Neural progenitor cell (in vitro differentiated cells): ENCODE measurements at regions not wholly inside any gene's neighbourhood (a gene's known extent, or its start where the extent isn't known, plus 50 kb on each side); places are given as distances from the start of the nearest gene placed in this dataset.

Experiments
- DNase-seq: peaks from one replicate; pipeline ENCODE4 v3.0.0-alpha.2; 2016; ENCODE audit warnings: low spot score
- H2AFZ ChIP-seq: fragments of 200-600 bp; sonication (generic); replicated peaks from 2 replicates; pipeline ENCODE4 v1.6.1; 2016; ENCODE audit warnings: antibody characterized with exemption
- H3F3A ChIP-seq: fragments of 200-600 bp; sonication (generic); 2 replicates; pipeline ENCODE4 v1.6.1; 2016; ENCODE audit warnings: antibody characterized with exemption, low read depth
- H3K27ac ChIP-seq: fragments of 200-600 bp; sonication (generic); 2 replicates; pipeline ENCODE4 v1.5.1; 2016; ENCODE audit warnings: mild to moderate bottlenecking
- H3K27me3 ChIP-seq: fragments of 200-600 bp; sonication (generic); 2 replicates; pipeline ENCODE4 v1.6.1; 2016; ENCODE audit warnings: mild to moderate bottlenecking, moderate library complexity
- H3K36me3 ChIP-seq: fragments of 200-600 bp; sonication (generic); 2 replicates; pipeline ENCODE4 v1.5.1; 2016
- H3K4me1 ChIP-seq: fragments of 200-600 bp; sonication (generic); 2 replicates; pipeline ENCODE4 v1.6.1; 2016; ENCODE audit warnings: mixed run types
- H3K4me2 ChIP-seq: fragments of 200-600 bp; sonication (generic); 2 replicates; pipeline ENCODE4 v1.6.1; 2016
- H3K4me3 ChIP-seq: fragments of 200-600 bp; sonication (generic); 2 replicates; pipeline ENCODE4 v1.5.1; 2016
- H3K79me2 ChIP-seq: fragments of 200-600 bp; sonication (generic); 2 replicates; pipeline ENCODE4 v1.6.1; 2016; ENCODE audit warnings: low read depth
- H3K9ac ChIP-seq: fragments of 200-600 bp; sonication (generic); 2 replicates; pipeline ENCODE4 v1.6.1; 2016
- H3K9me3 ChIP-seq: fragments of 200-600 bp; sonication (generic); 2 replicates; pipeline ENCODE4 v1.5.1; 2016; ENCODE audit warnings: low read depth
- H4K20me1 ChIP-seq: fragments of 200-600 bp; sonication (generic); 2 replicates; pipeline ENCODE4 v1.6.1; 2016; ENCODE audit warnings: low read depth
- H3K27ac Mint-ChIP-seq: 3 replicates; pipeline ENCODE4 v1.8.0; 2021; ENCODE audit warnings: mixed read lengths
- H3K27me3 Mint-ChIP-seq: 2 replicates; pipeline ENCODE4 v1.8.0; 2022; ENCODE audit warnings: low read depth, mild to moderate bottlenecking, inconsistent platforms, moderate library complexity, mixed read lengths; ENCODE audit not compliant: insufficient read depth
- H3K36me3 Mint-ChIP-seq: 3 replicates; pipeline ENCODE4 v1.8.0; 2021; ENCODE audit warnings: mixed read lengths
- H3K4me1 Mint-ChIP-seq: 3 replicates; pipeline ENCODE4 v1.8.0; 2021; ENCODE audit warnings: mixed read lengths
- H3K4me3 Mint-ChIP-seq: 3 replicates; pipeline ENCODE4 v1.8.0; 2021; ENCODE audit warnings: mild to moderate bottlenecking, moderate library complexity, mixed read lengths
- H3K9me3 Mint-ChIP-seq: 3 replicates; pipeline ENCODE4 v1.8.0; 2020; ENCODE audit warnings: mixed read lengths
- CTCF ChIP-seq: fragments of 200-600 bp; sonication (generic); IDR thresholded peaks from 2 replicates; pipeline ENCODE4 v1.5.1; 2017; ENCODE audit warnings: antibody characterized with exemption, mild to moderate bottlenecking
- EZH2 ChIP-seq: fragments of 200-600 bp; sonication (generic); IDR thresholded peaks from 2 replicates; pipeline ENCODE4 v1.6.1; 2017; ENCODE audit warnings: antibody characterized with exemption, mild to moderate bottlenecking, moderate library complexity
- EZH2phosphoT487 ChIP-seq: fragments of 200-600 bp; sonication (generic); IDR thresholded peaks from 2 replicates; pipeline ENCODE4 v1.6.1; 2017; ENCODE audit warnings: antibody characterized with exemption

GRCh38 chr10:94105226-94105625, 111.5 kb downstream of the PLCE1 start:
- no peak for TF ChIP-seq CTCF
- TF ChIP-seq EZH2phosphoT487: no peak
- no peak for TF ChIP-seq EZH2
- Histone ChIP-seq H3K4me2 (no peak overlapping the region), H3K27ac (no peak overlapping the region), H3K4me3 (no peak overlapping the region), H4K20me1 (no peaks in the 10 kb centered on the region), H3K36me3 (no peaks in the 10 kb centered on the region), H3F3A (no peaks in the 10 kb centered on the region), H3K79me2 (no peaks in the 10 kb centered on the region), H3K27me3 (no peaks in the 10 kb centered on the region), H2AFZ (no peak overlapping the region), H3K9me3 (no peaks in the 10 kb centered on the region), H3K4me1 (peaks cover 16% of the 10 kb centered on the region), H3K9ac (no peak overlapping the region)
- no peak for DNase-seq
- no peaks in the 10 kb centered on the region for H3K9me3 Mint-ChIP-seq
- H3K4me1 Mint-ChIP-seq: peaks cover 46% of the 10 kb centered on the region
- no peak overlapping the region for H3K27ac Mint-ChIP-seq
- peaks cover 12% of the 10 kb centered on the region for H3K27me3 Mint-ChIP-seq
- H3K36me3 Mint-ChIP-seq: no peaks in the 10 kb centered on the region
- no peak overlapping the region for H3K4me3 Mint-ChIP-seq

- Histone ChIP-seq H3K79me2 (no peaks in the 10 kb centered on the region), H3K36me3 (no peaks in the 10 kb centered on the region), H2AFZ (peak overlapping the region; percentile 87), H3K4me2 (peak overlapping the region; percentile 37), H3K9ac (no peak overlapping the region), H3K4me1 (peaks cover 11% of the 10 kb centered on the region), H3K4me3 (no peak overlapping the region), H3K9me3 (no peaks in the 10 kb centered on the region), H3K27me3 (no peaks in the 10 kb centered on the region), H4K20me1 (no peaks in the 10 kb centered on the region), H3K27ac (no peak overlapping the region), H3F3A (no peaks in the 10 kb centered on the region)
- Mint-ChIP-seq H3K27ac (no peak overlapping the region), H3K27me3 (peaks cover 12% of the 10 kb centered on the region), H3K4me1 (peaks cover 39% of the 10 kb centered on the region), H3K9me3 (no peaks in the 10 kb centered on the region), H3K4me3 (no peak overlapping the region), H3K36me3 (no peaks in the 10 kb centered on the region)
- TF ChIP-seq CTCF (no peak), EZH2 (no peak), EZH2phosphoT487 (no peak)
- peak; percentile 44 for DNase-seq
Measured at GRCh38 chr10:94107191-94107590, 113.5 kb downstream of the PLCE1 start.

GRCh38 chr10:94108200-94108599, 114.5 kb downstream of the PLCE1 start:
- Histone ChIP-seq H3F3A (no peaks in the 10 kb centered on the region), H3K9ac (no peak overlapping the region), H3K27me3 (no peaks in the 10 kb centered on the region), H2AFZ (no peak overlapping the region), H4K20me1 (no peaks in the 10 kb centered on the region), H3K9me3 (no peaks in the 10 kb centered on the region), H3K27ac (no peak overlapping the region), H3K4me1 (peaks cover 11% of the 10 kb centered on the region), H3K79me2 (no peaks in the 10 kb centered on the region), H3K4me3 (no peak overlapping the region), H3K36me3 (no peaks in the 10 kb centered on the region), H3K4me2 (no peak overlapping the region)
- H3K4me3 Mint-ChIP-seq: no peak overlapping the region
- peaks cover 30% of the 10 kb centered on the region for H3K4me1 Mint-ChIP-seq
- no peaks in the 10 kb centered on the region for H3K9me3 Mint-ChIP-seq
- H3K27me3 Mint-ChIP-seq: peaks cover 7% of the 10 kb centered on the region
- TF ChIP-seq EZH2phosphoT487 (no peak), CTCF (no peak), EZH2 (no peak)
- no peak overlapping the region for H3K27ac Mint-ChIP-seq
- no peak for DNase-seq
- no peaks in the 10 kb centered on the region for H3K36me3 Mint-ChIP-seq
